ENCODE measurements at regions not wholly inside any gene's neighbourhood (a gene's known extent, or its start where the extent isn't known, plus 50 kb on each side); places are given as distances from the start of the nearest gene placed in this dataset.

GRCh38 chr2:82667491-82667890 is 1791.6 kb downstream of the SUCLG1 start:
- H3K36me3 ChIP-seq (ENCODE audit: control insufficient read depth in 2 of 2, insufficient read depth in 1 of 2, low read length in 2 of 2) = no peaks in the 10 kb centered on the region
- ChIA-PET POLR2A (no interaction called here), CTCF (no interaction called here)
- H3K27ac ChIP-seq (ENCODE audit: extremely low read depth, low read depth, low read length) = no peak overlapping the region
- H3K4me1 ChIP-seq (ENCODE audit: control insufficient read depth, insufficient read depth, low read length) = no peaks in the 10 kb centered on the region
- H3K4me3 ChIP-seq (ENCODE audit: low read depth, low read length) = no peak overlapping the region
- no peaks in the 10 kb centered on the region for H3K9me3 ChIP-seq (ENCODE audit: control insufficient read depth, insufficient read depth, low read depth, low read length)
- TF ChIP-seq ZNF324 (tag by site-specific recombination; IDR thresholded peaks at IDR 0.05) (no peak), BCL11A (tag by site-specific recombination; IDR thresholded peaks at IDR 0.05; ENCODE audit: low read depth) (no peak), ZFP41 (tag by site-specific recombination; IDR thresholded peaks at IDR 0.05; ENCODE audit: borderline replicate concordance) (no peak), HOXD13 (CRISPR knock-in tag; IDR thresholded peaks at IDR 0.05; ENCODE audit: borderline replicate concordance) (no peak), KLF9 (tag by site-specific recombination; IDR thresholded peaks at IDR 0.05; ENCODE audit: low read depth) (no peak), ZNF211 (tag by site-specific recombination; IDR thresholded peaks at IDR 0.05; ENCODE audit: low read depth) (no peak), ZBTB26 (tag by site-specific recombination; optimal IDR thresholded peaks at IDR 0.05) (no peak), HOXC10 (CRISPR knock-in tag; IDR thresholded peaks at IDR 0.05) (no peak), ZNF19 (tag by site-specific recombination; IDR thresholded peaks at IDR 0.05; ENCODE audit: low read depth) (no peak), ZBTB21 (tag by site-specific recombination; IDR thresholded peaks at IDR 0.05) (no peak), ZNF292 (tag by site-specific recombination; IDR thresholded peaks at IDR 0.05; ENCODE audit: borderline replicate concordance, low read depth) (no peak), ZBTB20 (tag by site-specific recombination; IDR thresholded peaks at IDR 0.05) (no peak)
- TF ChIP-seq, protein P1, sequence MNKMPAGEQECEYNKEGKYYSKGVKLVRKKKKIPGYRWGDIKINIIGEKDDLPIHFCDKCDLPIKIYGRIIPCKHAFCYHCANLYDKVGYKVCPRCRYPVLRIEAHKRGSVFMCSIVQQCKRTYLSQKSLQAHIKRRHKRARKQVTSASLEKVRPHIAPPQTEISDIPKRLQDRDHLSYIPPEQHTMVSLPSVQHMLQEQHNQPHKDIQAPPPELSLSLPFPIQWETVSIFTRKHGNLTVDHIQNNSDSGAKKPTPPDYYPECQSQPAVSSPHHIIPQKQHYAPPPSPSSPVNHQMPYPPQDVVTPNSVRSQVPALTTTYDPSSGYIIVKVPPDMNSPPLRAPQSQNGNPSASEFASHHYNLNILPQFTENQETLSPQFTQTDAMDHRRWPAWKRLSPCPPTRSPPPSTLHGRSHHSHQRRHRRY (tag by site-specific recombination; IDR thresholded peaks at IDR 0.05) = no peak
- TF ChIP-seq, protein P2, sequence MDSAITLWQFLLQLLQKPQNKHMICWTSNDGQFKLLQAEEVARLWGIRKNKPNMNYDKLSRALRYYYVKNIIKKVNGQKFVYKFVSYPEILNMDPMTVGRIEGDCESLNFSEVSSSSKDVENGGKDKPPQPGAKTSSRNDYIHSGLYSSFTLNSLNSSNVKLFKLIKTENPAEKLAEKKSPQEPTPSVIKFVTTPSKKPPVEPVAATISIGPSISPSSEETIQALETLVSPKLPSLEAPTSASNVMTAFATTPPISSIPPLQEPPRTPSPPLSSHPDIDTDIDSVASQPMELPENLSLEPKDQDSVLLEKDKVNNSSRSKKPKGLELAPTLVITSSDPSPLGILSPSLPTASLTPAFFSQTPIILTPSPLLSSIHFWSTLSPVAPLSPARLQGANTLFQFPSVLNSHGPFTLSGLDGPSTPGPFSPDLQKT (IDR thresholded peaks at IDR 0.05; ENCODE audit: borderline replicate concordance, low read depth, low read length) = no peak

DNA sequence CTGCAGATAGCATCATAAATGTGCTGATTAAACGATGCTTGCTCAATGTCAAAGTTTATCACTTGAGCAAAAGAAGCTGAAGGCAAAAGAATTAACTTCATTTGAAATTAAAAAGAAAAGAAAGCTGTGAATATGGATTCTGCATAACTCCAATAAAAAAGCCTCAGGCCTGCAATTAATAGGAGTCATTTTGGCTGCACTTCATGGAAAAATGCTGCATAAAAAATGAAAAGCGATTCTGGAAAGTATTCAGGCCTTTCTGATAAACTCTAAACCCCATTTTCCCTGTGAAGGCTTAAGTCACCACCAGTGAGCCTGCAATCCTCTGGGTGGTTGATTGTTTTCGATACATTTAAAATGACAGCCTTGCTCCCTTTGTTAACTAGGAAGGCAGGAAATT is 1793.4 kb downstream of the SUCLG1 start:
- Histone ChIP-seq H3K36me3 (ENCODE audit: control insufficient read depth in 2 of 2, insufficient read depth in 1 of 2, low read length in 2 of 2) (no peaks in the 10 kb centered on the region), H3K27ac (ENCODE audit: extremely low read depth, low read depth, low read length) (no peak overlapping the region), H3K4me1 (ENCODE audit: control insufficient read depth, insufficient read depth, low read length) (no peaks in the 10 kb centered on the region), H3K4me3 (ENCODE audit: low read depth, low read length) (no peak overlapping the region), H3K9me3 (ENCODE audit: control insufficient read depth, insufficient read depth, low read depth, low read length) (no peaks in the 10 kb centered on the region)
- CTCF ChIA-PET = no interaction called here
- POLR2A ChIA-PET = no interaction called here
- no peak for TF ChIP-seq ZNF660 (tag by site-specific recombination; IDR thresholded peaks at IDR 0.05)
- TF ChIP-seq ZNF404 (tag by site-specific recombination; IDR thresholded peaks at IDR 0.05) = no peak
- no peak for TF ChIP-seq MZF1 (tag by site-specific recombination; IDR thresholded peaks at IDR 0.05; ENCODE audit: borderline replicate concordance)
- no peak for TF ChIP-seq ZFP69B (tag by site-specific recombination; IDR thresholded peaks at IDR 0.05)
- no peak for TF ChIP-seq GLIS2 (tag by site-specific recombination; IDR thresholded peaks at IDR 0.05)
- no peak for TF ChIP-seq GLI4 (tag by site-specific recombination; IDR thresholded peaks at IDR 0.05)
- no peak for TF ChIP-seq ZNF48 (tag by site-specific recombination; IDR thresholded peaks at IDR 0.05)
- TF ChIP-seq KLF9 (tag by site-specific recombination; IDR thresholded peaks at IDR 0.05; ENCODE audit: low read depth) = no peak
- no peak for TF ChIP-seq ZNF558 (tag by site-specific recombination; IDR thresholded peaks at IDR 0.05)
- TF ChIP-seq ZBTB1 (tag by site-specific recombination; IDR thresholded peaks at IDR 0.05) = no peak
- no peak for TF ChIP-seq ZNF133 (tag by site-specific recombination; IDR thresholded peaks at IDR 0.05)
- TF ChIP-seq TCF7L2 (IDR thresholded peaks at IDR 0.05; ENCODE audit: borderline replicate concordance, low read depth, low read length) = no peak
- no peak for TF ChIP-seq ZNF37A (tag by site-specific recombination; IDR thresholded peaks at IDR 0.05)

All from HEK293 (cell line).